ENCODE measurements at regions not wholly inside any gene's neighbourhood (a gene's known extent, or its start where the extent isn't known, plus 50 kb on each side); places are given as distances from the start of the nearest gene placed in this dataset.
"Not testable (repeated sequence)": the region's sequence is repeated elsewhere in the genome, so short reads cannot be mapped to it uniquely, and the experiment has no call there.

DNA sequence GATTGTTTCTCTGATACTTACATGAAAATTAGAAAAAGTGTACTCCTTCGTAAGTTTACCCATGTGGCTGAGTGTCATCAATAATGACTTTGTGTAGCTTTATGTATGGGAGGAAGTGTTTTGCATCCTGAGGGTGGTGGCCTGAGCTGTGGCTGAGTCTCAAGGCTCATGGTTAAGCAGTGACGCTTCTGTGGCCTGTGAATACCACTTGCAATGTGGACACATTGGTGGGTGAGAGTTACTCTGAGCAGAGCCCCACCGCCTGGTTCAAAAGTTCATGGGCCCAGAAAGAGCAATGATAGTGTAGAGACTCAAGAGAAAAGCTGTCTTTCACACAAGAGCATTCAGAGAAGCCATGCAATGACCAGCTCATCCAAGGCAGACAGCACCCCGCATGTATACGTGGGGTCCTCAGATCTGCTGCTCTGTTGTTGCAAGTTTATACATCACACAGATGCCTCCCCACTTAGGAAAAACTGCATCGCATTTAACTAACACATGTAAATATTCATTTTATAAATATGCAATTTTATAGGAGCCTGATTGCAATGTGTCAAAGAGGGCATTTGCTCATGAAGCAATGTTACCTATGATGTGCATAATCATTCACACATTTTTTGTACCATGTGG, 55.1 kb upstream of the FRMD6 start:
- H3K36me3 ChIP-seq (ENCODE audit: insufficient read depth, low read length) = no peaks in the 10 kb centered on the region
- H3K27ac ChIP-seq = peak overlapping the region; percentile 82
- no peak for DNase-seq (ENCODE audit: low read depth, low spot score)
- no peaks in the 10 kb centered on the region for H3K9me3 ChIP-seq (ENCODE audit: low read depth, low read length)
- TF ChIP-seq POLR2AphosphoS5 (IDR thresholded peaks at IDR 0.05; ENCODE audit: borderline replicate concordance, low read depth, low read length) = no peak
- TF ChIP-seq EZH2 (IDR thresholded peaks at IDR 0.05) = no peak
- TF ChIP-seq FOXP2 (optimal IDR thresholded peaks at IDR 0.05; ENCODE audit: control extremely low read depth, extremely low read length, insufficient read depth) = no peak
- H3K9ac ChIP-seq (ENCODE audit: insufficient read length) = no peak overlapping the region
- peak overlapping the region; percentile 62 for H3K4me3 ChIP-seq

DNA sequence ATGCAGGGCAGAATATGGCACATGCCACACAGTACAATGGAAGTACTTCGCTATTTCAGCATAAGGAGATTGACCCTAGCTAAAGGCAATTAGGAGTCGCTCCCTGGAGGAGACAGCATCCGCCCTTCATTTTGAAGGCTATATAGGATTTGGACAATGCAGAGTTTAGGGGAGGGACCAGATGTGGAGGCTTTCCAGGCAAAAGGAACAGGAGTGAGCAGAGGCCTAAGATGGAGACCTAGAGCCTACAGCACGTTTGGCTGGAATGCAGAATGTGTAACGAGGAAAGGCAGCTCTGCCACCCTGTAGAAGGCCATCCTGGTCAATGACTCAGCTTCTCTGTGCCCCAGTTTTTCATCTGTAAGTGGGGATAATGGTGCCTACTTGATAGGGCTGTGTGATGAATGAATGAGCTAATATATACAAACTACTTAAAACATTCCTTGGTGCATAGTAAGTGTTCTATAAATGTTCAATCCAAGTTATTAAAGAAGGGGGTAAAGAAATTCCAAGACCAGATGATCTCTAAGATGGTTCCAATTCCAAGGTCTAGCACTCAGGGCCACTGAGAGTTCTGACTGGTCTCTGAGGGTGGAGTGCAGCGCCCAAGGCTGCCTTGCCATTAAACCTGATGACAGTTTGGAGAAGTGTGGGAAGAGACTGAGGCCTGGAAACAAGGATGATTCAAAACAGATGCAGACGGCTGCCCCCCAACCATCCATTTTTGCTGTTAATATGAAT, 54.3 kb upstream of the FRMD6 start:
- Histone ChIP-seq H3K9ac (ENCODE audit: insufficient read length) (no peak overlapping the region), H3K27ac (peak overlapping the region; percentile 68; the same call in 1 of the 2 replicates), H3K9me3 (ENCODE audit: low read depth, low read length) (no peaks in the 10 kb centered on the region), H3K4me3 (no peak overlapping the region), H3K36me3 (ENCODE audit: insufficient read depth, low read length) (no peaks in the 10 kb centered on the region)
- TF ChIP-seq EZH2 (IDR thresholded peaks at IDR 0.05) = no peak
- TF ChIP-seq FOXP2 (optimal IDR thresholded peaks at IDR 0.05; ENCODE audit: control extremely low read depth, extremely low read length, insufficient read depth) = no peak
- TF ChIP-seq POLR2AphosphoS5 (IDR thresholded peaks at IDR 0.05; ENCODE audit: borderline replicate concordance, low read depth, low read length) = no peak
- no peak for DNase-seq (ENCODE audit: low read depth, low spot score)

DNA sequence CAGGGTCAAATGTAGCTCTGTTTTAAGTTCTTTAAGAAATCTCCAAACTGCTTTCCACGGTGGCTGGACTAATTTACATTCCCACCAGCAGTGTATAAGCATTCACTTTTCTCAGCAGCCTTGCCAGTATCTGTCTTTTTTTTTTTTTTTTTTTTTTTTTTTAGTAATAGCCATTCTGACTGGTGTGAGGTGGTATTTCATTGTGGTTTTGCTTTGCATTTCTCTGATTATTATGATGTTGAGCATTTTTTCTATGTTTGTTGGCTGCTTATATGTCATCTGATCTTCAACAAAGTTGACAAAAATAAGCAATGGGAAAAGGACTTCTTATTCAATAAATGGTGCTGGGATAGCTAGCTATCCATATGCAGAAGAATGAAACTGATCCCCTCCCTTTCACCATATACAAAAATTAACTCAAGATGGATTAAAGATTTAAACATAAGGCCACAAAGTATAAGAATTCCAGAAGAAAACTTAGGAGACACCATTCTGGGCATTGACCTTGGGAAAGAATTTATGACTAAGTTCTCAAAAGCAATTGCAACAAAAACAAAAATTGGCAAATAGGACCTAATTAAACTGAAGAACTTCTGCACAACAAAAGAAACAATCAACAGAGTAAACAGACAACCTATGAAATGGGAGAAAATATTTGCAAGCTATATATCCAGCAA, 52.6 kb upstream of the FRMD6 start:
- H3K9me3 ChIP-seq (ENCODE audit: low read depth, low read length); DNase-seq (ENCODE audit: low read depth, low spot score); H3K4me3 ChIP-seq; H3K9ac ChIP-seq (ENCODE audit: insufficient read length); H3K27ac ChIP-seq; H3K36me3 ChIP-seq (ENCODE audit: insufficient read depth, low read length): not testable (repeated sequence)

DNA sequence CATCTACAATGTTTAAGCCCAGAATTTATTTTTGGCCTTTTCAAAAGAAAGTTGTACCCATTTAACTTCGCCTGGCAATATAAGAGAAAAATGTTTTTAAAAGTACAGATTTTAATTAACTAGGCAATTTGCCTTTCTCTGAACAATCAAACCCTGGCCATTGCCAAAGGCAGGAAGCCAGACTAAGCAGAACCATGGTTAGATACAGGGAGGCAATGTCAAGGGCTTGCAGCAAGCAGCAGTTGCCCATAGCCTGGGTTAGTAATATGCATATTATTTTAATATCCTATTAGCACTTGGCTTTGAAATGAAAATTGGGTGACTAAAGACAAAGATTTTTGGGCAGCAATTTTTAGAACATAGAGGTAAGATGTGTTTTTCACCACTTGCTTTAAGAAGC, 51.1 kb upstream of the FRMD6 start:
- Histone ChIP-seq H3K9ac (ENCODE audit: insufficient read length) (no peak overlapping the region), H3K4me3 (no peak overlapping the region), H3K36me3 (ENCODE audit: insufficient read depth, low read length) (no peaks in the 10 kb centered on the region), H3K27ac (no peak overlapping the region), H3K9me3 (ENCODE audit: low read depth, low read length) (no peaks in the 10 kb centered on the region)
- TF ChIP-seq FOXP2 (optimal IDR thresholded peaks at IDR 0.05; ENCODE audit: control extremely low read depth, extremely low read length, insufficient read depth) (no peak), EZH2 (IDR thresholded peaks at IDR 0.05) (no peak), POLR2AphosphoS5 (IDR thresholded peaks at IDR 0.05; ENCODE audit: borderline replicate concordance, low read depth, low read length) (no peak)
- no peak for DNase-seq (ENCODE audit: low read depth, low spot score)
